ENCODE measurements at regions not wholly inside any gene's neighbourhood (a gene's known extent, or its start where the extent isn't known, plus 50 kb on each side); places are given as distances from the start of the nearest gene placed in this dataset.

DNA sequence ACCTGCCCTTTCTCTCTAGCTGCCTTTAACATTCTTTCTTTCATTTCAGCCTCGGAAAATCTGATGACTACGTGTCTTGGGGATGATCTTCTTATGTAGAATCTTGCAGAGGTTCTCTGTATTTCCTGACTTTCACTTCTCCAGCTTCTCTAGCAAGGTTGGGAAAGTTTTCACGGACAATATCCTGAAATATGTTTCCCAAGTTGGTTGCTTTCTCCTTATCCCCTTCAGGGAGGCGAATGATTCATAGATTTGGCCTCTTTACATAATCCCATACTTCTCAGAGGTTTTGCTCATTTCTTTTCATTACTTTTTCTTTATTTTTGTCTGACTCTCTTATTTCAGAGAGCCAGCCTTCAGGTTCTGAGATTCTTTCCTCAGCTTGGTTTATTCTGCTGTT, 62.1 kb upstream of the CCDC54 start:
- no peak overlapping the region for H3K4me3 ChIP-seq (ENCODE audit: low read length)
- DNase-seq (ENCODE audit: low read depth, low spot score): no peak

- DNase-seq (ENCODE audit: low read depth, low spot score): no peak
- no peak overlapping the region for H3K4me3 ChIP-seq (ENCODE audit: low read length)
Observed at GRCh38 chr3:107323723-107324122, 53.5 kb upstream of the CCDC54 start.

DNA sequence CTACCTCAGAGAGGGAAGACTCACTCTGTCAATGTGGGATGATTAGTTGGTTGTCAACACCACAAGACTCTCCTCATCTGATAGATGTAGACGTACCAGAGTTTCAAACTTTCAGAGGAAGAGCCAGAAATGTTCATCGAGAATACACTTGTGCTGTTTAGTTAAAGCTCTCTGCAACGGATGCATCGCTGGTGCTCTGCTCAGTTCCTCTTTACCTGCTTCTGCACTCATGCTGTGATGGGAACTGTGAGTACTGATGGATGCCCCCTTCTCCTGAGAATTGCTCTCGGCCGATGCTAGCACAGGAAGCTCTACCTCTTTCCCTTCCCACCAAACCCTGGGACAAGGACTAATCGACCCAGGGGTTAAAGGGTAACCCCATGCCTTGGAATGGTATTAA, 51.8 kb upstream of the CCDC54 start:
- no peak for DNase-seq (ENCODE audit: low read depth, low spot score)
- H3K4me3 ChIP-seq (ENCODE audit: low read length): no peak overlapping the region
